Endothelial cell of umbilical vein (primary cell): ENCODE measurements at regions not wholly inside any gene's neighbourhood (a gene's known extent, or its start where the extent isn't known, plus 50 kb on each side); places are given as distances from the start of the nearest gene placed in this dataset.

Experiments used
- BruUV-seq: library from RNA; stranded (reverse); fragments of 400-500 nt; replicated peaks from 2 replicates; lab custom pipeline; 2021; lab: Mats Ljungman, UMichigan
- CTCF ChIA-PET: fragments of 300-600, 350-600 bp; sonication (Branson Sonifier 250); formaldehyde crosslinking; loops from one replicate; lab custom pipeline; 2021; ENCODE audit warnings: antibody characterized with exemption, inconsistent platforms; lab: Charles Lee
- POLR2A ChIA-PET: fragments of 300-600, 350-600 bp; sonication (Branson Sonifier 250); formaldehyde crosslinking; loops from one replicate; lab custom pipeline; 2021; ENCODE audit warnings: antibody characterized with exemption, inconsistent platforms; lab: Charles Lee
- DNase-seq: peaks from one replicate; pipeline ENCODE4 v3.0.0-alpha.2; 2011; ENCODE audit warnings: low read depth, low spot score
- FAIRE-seq: peaks from 2 replicates; lab custom pipeline; 2011; peaks lifted over from hg19 to GRCh38; lab: Jason Lieb, UNC
- H2AFZ ChIP-seq: 2 replicates; pipeline ENCODE4 v1.6.0; 2012; ENCODE audit warnings: low read depth, low read length, control low read depth, inconsistent platforms
- H3K27ac ChIP-seq: 2 replicates; pipeline ENCODE4 v1.5.1; 2011; ENCODE audit warnings: low read depth, mild to moderate bottlenecking, control low read depth, low read length, moderate library complexity; ENCODE audit not compliant: insufficient read depth
- H3K27me3 ChIP-seq, 2 experiments: 2 replicates each; pipeline versions ENCODE4 v1.6.0 to v1.6.1; 2011; ENCODE audit warnings: low read length in 2 of 2, mixed read lengths in 1 of 2; ENCODE audit not compliant: control insufficient read depth in 2 of 2, insufficient read depth in 2 of 2
- H3K36me3 ChIP-seq, 2 experiments: 2 replicates in 1 of 2; 3 replicates in 1 of 2; pipeline ENCODE4 v1.5.1; 2011; ENCODE audit warnings: low read length in 2 of 2, mild to moderate bottlenecking in 1 of 2, moderate library complexity in 1 of 2; ENCODE audit not compliant: control insufficient read depth in 2 of 2, insufficient read depth in 2 of 2; ENCODE audit errors: extremely low read depth in 1 of 2
- H3K4me1 ChIP-seq: 3 replicates; pipeline ENCODE4 v1.5.1; 2011; ENCODE audit warnings: mild to moderate bottlenecking, low read length; ENCODE audit not compliant: control insufficient read depth, insufficient read depth; ENCODE audit errors: extremely low read depth
- H3K4me2 ChIP-seq: 2 replicates; pipeline ENCODE4 v1.6.1; 2011; ENCODE audit warnings: low read length, control low read depth, mixed read lengths; ENCODE audit not compliant: insufficient read depth
- H3K4me3 ChIP-seq, 3 experiments: fragments of 200-600 bp in 1 of 3; sonication (generic), shearing (Covaris generic) in 1 of 3; replicated peaks in 1 of 3; 2 replicates each; pipeline ENCODE4 v1.5.1; 2011 to 2016; ENCODE audit warnings: control low read depth in 3 of 3, low read length in 3 of 3, mild to moderate bottlenecking in 2 of 3, inconsistent platforms in 1 of 3, low read depth in 1 of 3, moderate library complexity in 1 of 3; ENCODE audit not compliant: insufficient read depth in 1 of 3
- H3K79me2 ChIP-seq: 2 replicates; pipeline ENCODE4 v1.6.0; 2012; ENCODE audit warnings: low read length, inconsistent platforms; ENCODE audit not compliant: control insufficient read depth, insufficient read depth
- H3K9ac ChIP-seq: replicated peaks from 2 replicates; pipeline ENCODE3; 2011; ENCODE audit warnings: low read length, control low read depth; ENCODE audit not compliant: insufficient read depth; ENCODE audit errors: extremely low read depth
- H3K9me1 ChIP-seq: replicated peaks from 3 replicates; pipeline ENCODE4 v1.6.0; 2011; ENCODE audit warnings: mild to moderate bottlenecking, low read length; ENCODE audit not compliant: control insufficient read depth, insufficient read depth; ENCODE audit errors: extremely low read depth
- H3K9me3 ChIP-seq: replicated peaks from 2 replicates; pipeline ENCODE4 v1.5.1; 2012; ENCODE audit warnings: low read length, inconsistent platforms; ENCODE audit not compliant: control insufficient read depth, insufficient read depth
- H4K20me1 ChIP-seq: replicated peaks from 2 replicates; pipeline ENCODE3; 2011; ENCODE audit warnings: mild to moderate bottlenecking, low read length; ENCODE audit not compliant: control insufficient read depth, insufficient read depth; ENCODE audit errors: extremely low read depth
- CTCF ChIP-seq, 2 donors: IDR thresholded peaks; 1 replicate in 1 of 2; 2 replicates in 1 of 2; pipeline ENCODE4 v1.5.1; 2011; ENCODE audit warnings: low read length in 2 of 2, mild to moderate bottlenecking in 2 of 2, moderate library complexity in 2 of 2, control low read depth in 1 of 2, inconsistent platforms in 1 of 2, low read depth in 1 of 2; ENCODE audit not compliant: insufficient read depth in 1 of 2; ENCODE audit errors: extremely low read depth in 1 of 2
- EZH2 ChIP-seq: IDR thresholded peaks from 2 replicates; pipeline ENCODE4 v1.6.1; 2012; ENCODE audit warnings: borderline replicate concordance, low read depth, mild to moderate bottlenecking, moderate library complexity, low read length, inconsistent platforms; ENCODE audit not compliant: severe bottlenecking
- GATA2 ChIP-seq: IDR thresholded peaks from 2 replicates; pipeline ENCODE4 v1.7.0; 2011; ENCODE audit warnings: low read depth, mild to moderate bottlenecking, moderate library complexity, mixed read lengths, low read length; ENCODE audit not compliant: insufficient read length, insufficient read depth
- JUN ChIP-seq: IDR thresholded peaks from 2 replicates; pipeline ENCODE4 v1.6.1; 2011; ENCODE audit warnings: borderline replicate concordance, low read depth; ENCODE audit not compliant: insufficient read length, insufficient read depth
- MAX ChIP-seq: IDR thresholded peaks from 2 replicates; pipeline ENCODE4 v1.6.1; 2011; ENCODE audit not compliant: insufficient read depth, insufficient read length
- MYC ChIP-seq: IDR thresholded peaks from one replicate; pipeline ENCODE4 v1.6.1; 2011; ENCODE audit warnings: mild to moderate bottlenecking, low read depth, low read length
- POLR2A ChIP-seq: IDR thresholded peaks from 2 replicates; pipeline ENCODE4 v1.6.1; 2012; ENCODE audit warnings: low read depth, mild to moderate bottlenecking, control low read depth, low read length
- POLR2AphosphoS5 ChIP-seq: IDR thresholded peaks from 2 replicates; pipeline ENCODE4 v1.6.1; 2012; ENCODE audit warnings: low read depth, mild to moderate bottlenecking, control low read depth, low read length, moderate library complexity; ENCODE audit not compliant: insufficient read depth
- dilution Hi-C: fragments of 300-500 bp; cut with MboI; formaldehyde crosslinking; loops from one replicate; pipeline ENCODE4 v1.15.0; 2019; ENCODE audit warnings: low sequenced_read_pairs; ENCODE audit not compliant: extremely low pct_ligation_motif_present
- intact Hi-C: fragments of 100-400 bp; cut with micrococcal nuclease; formaldehyde crosslinking; loops from one replicate; pipeline ENCODE4 v1.10.0; 2022

GRCh38 chr10:58457761-58458616 is 54.7 kb upstream of the BICC1 start:
- H4K20me1 ChIP-seq: no peaks in the 10 kb centered on the region
- intact Hi-C loops (no loop called here), dilution Hi-C loops (no loop called here)
- H3K9me1 ChIP-seq: no peaks in the 10 kb centered on the region
- no peak overlapping the region for H3K9ac ChIP-seq
- DNase-seq: no peak
- no peak overlapping the region for H2AFZ ChIP-seq
- H3K79me2 ChIP-seq: no peaks in the 10 kb centered on the region
- POLR2A ChIA-PET: no interaction called here
- no TSS peak for BruUV-seq
- TF ChIP-seq MYC (no peak), JUN (no peak), POLR2AphosphoS5 (no peak), GATA2 (no peak), MAX (no peak), POLR2A (no peak), CTCF (IDR thresholded peaks at IDR 0.05; ENCODE audit: extremely low read depth in 1 of 2, insufficient read depth in 1 of 2, low read depth in 1 of 2, low read length in 2 of 2) (no peak), EZH2 (no peak)
- no peaks in the 10 kb centered on the region for H3K4me1 ChIP-seq
- H3K36me3 ChIP-seq: no peaks in the 10 kb centered on the region
- CTCF ChIA-PET: no interaction called here
- H3K9me3 ChIP-seq: no peaks in the 10 kb centered on the region
- H3K4me2 ChIP-seq: no peak overlapping the region
- no peak for FAIRE-seq
- H3K4me3 ChIP-seq: no peak overlapping the region
- no peak overlapping the region for H3K27ac ChIP-seq
- H3K27me3 ChIP-seq: peaks cover 0 to 2% of the 10 kb centered on the region in 2 experiments
